ENCODE measurements at regions not wholly inside any gene's neighbourhood (a gene's known extent, or its start where the extent isn't known, plus 50 kb on each side); places are given as distances from the start of the nearest gene placed in this dataset.

GRCh38 chr5:30380228-30380627, 813.3 kb upstream of the CDH6 start:
- TF ChIP-seq CTCF (IDR thresholded peaks at IDR 0.05; ENCODE audit: borderline replicate concordance, extremely low read depth, low read length, poor library complexity, severe bottlenecking) (no peak), EZH2 (IDR thresholded peaks at IDR 0.05; ENCODE audit: borderline replicate concordance, low read depth, low read length, severe bottlenecking) (no peak)

Data from DND-41 (cell line).